H1 (cell line): ENCODE measurements at regions not wholly inside any gene's neighbourhood (a gene's known extent, or its start where the extent isn't known, plus 50 kb on each side); places are given as distances from the start of the nearest gene placed in this dataset.

ENCODE experiments used
- CHD1 ChIP-seq: IDR thresholded peaks from 2 replicates; pipeline ENCODE4 v1.6.1; 2012; ENCODE audit warnings: low read depth, low read length, improper control_type of control experiment
- CTBP2 ChIP-seq: IDR thresholded peaks from 2 replicates; pipeline ENCODE4 v1.7.0; 2011; ENCODE audit warnings: borderline replicate concordance, mild to moderate bottlenecking, moderate library complexity, mixed read lengths, low read length; ENCODE audit not compliant: insufficient read depth, insufficient read length
- CTCF ChIP-seq, 3 experiments: IDR thresholded peaks; 1 replicate in 2 of 3; 2 replicates in 1 of 3; pipeline versions ENCODE4 v1.5.1 to v1.6.1; 2011; ENCODE audit warnings: low read length in 3 of 3, mild to moderate bottlenecking in 3 of 3, inconsistent platforms in 2 of 3, low read depth in 1 of 3, moderate library complexity in 1 of 3; ENCODE audit not compliant: insufficient read depth in 1 of 3; ENCODE audit errors: control extremely low read depth in 1 of 3
- EP300 ChIP-seq, 2 experiments: IDR thresholded peaks; 1 replicate in 1 of 2; 2 replicates in 1 of 2; pipeline ENCODE4 v1.6.1; 2011 to 2012; ENCODE audit warnings: low read depth in 2 of 2, low read length in 2 of 2, mild to moderate bottlenecking in 2 of 2, borderline replicate concordance in 1 of 2, inconsistent platforms in 1 of 2, moderate library complexity in 1 of 2
- EZH2 ChIP-seq: fragments of 200-600 bp; sonication (generic); IDR thresholded peaks from 2 replicates; pipeline ENCODE4 v1.7.1; 2012; ENCODE audit warnings: low read depth, mild to moderate bottlenecking, moderate library complexity, low read length, inconsistent platforms; ENCODE audit not compliant: severe bottlenecking
- POLR2A ChIP-seq, 2 experiments: IDR thresholded peaks; 1 replicate in 1 of 2; 2 replicates in 1 of 2; pipeline ENCODE4 v1.6.1; 2011; ENCODE audit warnings: low read depth in 2 of 2, low read length in 2 of 2, mild to moderate bottlenecking in 2 of 2; ENCODE audit errors: control extremely low read depth in 1 of 2
- POLR2AphosphoS5 ChIP-seq: IDR thresholded peaks from 2 replicates; pipeline ENCODE4 v1.6.1; 2011; ENCODE audit warnings: low read depth, low read length
- RFX5 ChIP-seq: IDR thresholded peaks from 2 replicates; pipeline ENCODE4 v1.6.1; 2011; ENCODE audit warnings: low read depth, low read length, improper control_type of control experiment, borderline replicate concordance
- SUZ12 ChIP-seq: fragments of 200-600 bp; sonication (generic); IDR thresholded peaks from 2 replicates; pipeline ENCODE4 v1.6.1; 2012; ENCODE audit warnings: mild to moderate bottlenecking, inconsistent platforms, low read length, moderate library complexity, mixed read lengths
- TAF1 ChIP-seq: IDR thresholded peaks from 2 replicates; pipeline ENCODE4 v1.6.1; 2011; ENCODE audit warnings: mild to moderate bottlenecking, low read depth, low read length
- ZNF274 ChIP-seq: IDR thresholded peaks from 2 replicates; pipeline ENCODE4 v1.7.0; 2012; ENCODE audit warnings: low read length, borderline replicate concordance; ENCODE audit errors: extremely low read depth
- TF ChIP-seq, protein P1 (sequence below): IDR thresholded peaks from 2 replicates; pipeline ENCODE4 v1.6.1; 2012; ENCODE audit warnings: inconsistent platforms

DNA sequence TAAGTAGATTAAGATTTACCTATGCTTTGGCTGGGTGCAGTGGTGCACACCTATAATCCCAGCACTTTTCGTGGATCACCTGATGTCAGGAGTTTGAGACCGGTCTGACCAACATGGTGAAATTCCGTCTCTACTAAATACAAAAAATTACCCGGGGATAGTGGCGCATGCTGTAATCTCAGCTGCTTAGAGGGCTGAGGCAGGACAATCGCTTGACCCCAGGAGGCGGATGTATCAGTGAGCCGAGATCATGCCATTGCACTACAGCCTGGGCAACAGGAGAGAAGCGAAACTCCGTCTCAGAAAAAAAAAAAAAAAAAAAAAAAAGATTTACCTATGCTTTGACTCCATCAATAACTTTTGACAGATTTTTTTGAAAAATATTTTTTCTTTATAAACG is 267.1 kb upstream of the SEMA6A start:
- no peak for TF ChIP-seq CHD1
- no peak for TF ChIP-seq RFX5
- TF ChIP-seq CTCF (IDR thresholded peaks at IDR 0.05; ENCODE audit: control extremely low read depth in 1 of 3, insufficient read depth in 1 of 3, low read depth in 1 of 3, low read length in 3 of 3), result no peak
- no peak for TF ChIP-seq POLR2A (IDR thresholded peaks at IDR 0.05; ENCODE audit: control extremely low read depth in 1 of 2, low read depth in 2 of 2, low read length in 2 of 2)
- TF ChIP-seq EP300 (IDR thresholded peaks at IDR 0.05; ENCODE audit: borderline replicate concordance in 1 of 2, low read depth in 2 of 2, low read length in 2 of 2), result no peak
- TF ChIP-seq, protein P1, sequence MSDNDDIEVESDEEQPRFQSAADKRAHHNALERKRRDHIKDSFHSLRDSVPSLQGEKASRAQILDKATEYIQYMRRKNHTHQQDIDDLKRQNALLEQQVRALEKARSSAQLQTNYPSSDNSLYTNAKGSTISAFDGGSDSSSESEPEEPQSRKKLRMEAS, result no peak
- TF ChIP-seq SUZ12, result no peak
- no peak for TF ChIP-seq TAF1
- TF ChIP-seq POLR2AphosphoS5, result no peak
- TF ChIP-seq CTBP2, result no peak
- no peak for TF ChIP-seq ZNF274
- no peak for TF ChIP-seq EZH2
